Urinary bladder (tissue), 3 donors: ENCODE measurements at regions not wholly inside any gene's neighbourhood (a gene's known extent, or its start where the extent isn't known, plus 50 kb on each side); places are given as distances from the start of the nearest gene placed in this dataset.

Experiments
- DNase-seq: peaks from one replicate; pipeline ENCODE4 v3.0.0-alpha.2; 2015; ENCODE audit errors: extremely low spot score
- H3K27ac ChIP-seq: one replicate; pipeline ENCODE4 v1.5.1; 2013; ENCODE audit warnings: low read depth, mild to moderate bottlenecking, moderate library complexity
- H3K36me3 ChIP-seq: one replicate; pipeline ENCODE4 v1.6.1; 2013; ENCODE audit warnings: mild to moderate bottlenecking, moderate library complexity; ENCODE audit not compliant: insufficient read depth
- H3K4me1 ChIP-seq: one replicate; pipeline ENCODE4 v1.6.1; 2013; ENCODE audit warnings: mild to moderate bottlenecking, moderate library complexity; ENCODE audit not compliant: insufficient read depth
- H3K4me3 ChIP-seq: one replicate; pipeline ENCODE4 v1.5.1; 2013; ENCODE audit warnings: low read depth, low read length
- WGBS: extraction: QIAGEN DNeasy Blood & Tissue Kit; methylation state at CpG from one replicate; pipeline ENCODE4 v1.1.7; 2013; 5-methylcytosine and 5-hydroxymethylcytosine counted together
- donor health status: healthy with polysubstance abuse.
- donor health status: healthy.

- DNase-seq = no peak
- no peaks in the 10 kb centered on the region for H3K4me1 ChIP-seq
- no peaks in the 10 kb centered on the region for H3K36me3 ChIP-seq
- no peak overlapping the region for H3K27ac ChIP-seq
- no peak overlapping the region for H3K4me3 ChIP-seq
- 41% methylated on average over 14 of the region's 14 CpGs for WGBS
Observed at GRCh38 chr16:86862595-86863280, 284.4 kb downstream of the FOXL1 start.

DNA sequence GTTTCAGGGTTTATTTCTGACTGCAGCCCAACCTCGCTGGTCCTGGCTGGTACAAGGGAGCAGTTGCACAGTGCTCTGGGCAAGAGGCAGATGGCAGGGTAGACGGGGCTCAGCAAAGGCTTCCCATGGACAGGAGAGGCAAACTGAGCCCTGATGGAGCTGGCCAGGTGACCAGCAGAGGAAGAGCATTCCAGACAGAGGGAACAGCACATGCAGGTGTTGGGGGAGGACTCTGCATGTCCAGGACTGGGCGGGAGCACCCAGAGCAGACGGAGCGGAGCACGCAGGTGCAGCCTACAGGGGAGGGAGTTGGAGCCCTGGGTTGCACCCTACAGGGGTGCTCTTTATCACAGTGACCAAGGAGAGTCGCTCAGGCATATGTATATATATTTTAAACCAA, 285.3 kb downstream of the FOXL1 start:
- no peak overlapping the region for H3K4me3 ChIP-seq
- no peaks in the 10 kb centered on the region for H3K4me1 ChIP-seq
- 93% methylated on average over 7 of the region's 7 CpGs for WGBS
- H3K36me3 ChIP-seq = no peaks in the 10 kb centered on the region
- no peak for DNase-seq
- no peak overlapping the region for H3K27ac ChIP-seq

GRCh38 chr16:86864586-86864985, 286.2 kb downstream of the FOXL1 start:
- no peaks in the 10 kb centered on the region for H3K4me1 ChIP-seq
- no peak for DNase-seq
- no peak overlapping the region for H3K27ac ChIP-seq
- WGBS = 94% methylated on average over 6 of the region's 6 CpGs
- no peaks in the 10 kb centered on the region for H3K36me3 ChIP-seq
- no peak overlapping the region for H3K4me3 ChIP-seq

DNA sequence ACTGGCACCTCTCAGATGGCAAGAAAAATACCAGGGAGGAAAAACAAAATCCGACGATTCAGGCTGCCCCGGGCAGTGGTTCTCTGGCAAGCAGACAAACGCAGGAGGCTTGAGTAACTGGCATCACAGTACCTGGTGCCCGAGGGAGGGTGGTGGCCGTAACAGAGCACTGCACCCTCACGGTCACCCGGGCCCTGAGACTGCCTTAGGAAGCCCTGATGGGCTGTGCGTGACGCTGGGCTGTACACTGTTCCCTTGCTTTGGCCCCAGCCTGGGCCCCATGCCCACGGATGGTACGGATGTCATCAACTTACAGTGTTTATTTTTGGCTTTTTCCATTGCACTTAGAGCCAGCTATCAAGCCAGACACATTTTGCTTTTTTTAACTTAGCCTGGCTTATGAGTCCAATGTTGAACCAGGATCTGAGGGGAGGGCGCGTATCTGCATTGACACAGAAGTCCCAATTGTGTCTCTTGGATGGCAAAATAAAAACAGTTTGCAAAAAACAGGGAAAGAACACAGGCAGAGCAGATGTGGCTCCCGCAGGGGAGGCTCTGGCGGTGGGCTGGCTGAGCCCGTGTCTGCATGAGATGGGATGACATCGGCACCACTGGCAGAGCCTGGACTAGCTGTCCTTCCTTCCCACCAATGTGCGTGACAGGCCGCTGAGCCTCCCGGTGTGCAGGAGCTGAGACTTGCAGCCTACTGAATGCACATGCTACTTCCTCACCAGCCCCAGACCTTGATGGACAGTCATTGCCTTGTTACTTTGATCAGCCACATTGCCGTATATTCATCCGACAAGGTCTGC, 287.7 kb downstream of the FOXL1 start:
- 40% methylated on average over 23 of the region's 23 CpGs for WGBS
- Histone ChIP-seq H3K4me3 (no peak overlapping the region), H3K27ac (no peak overlapping the region), H3K4me1 (no peaks in the 10 kb centered on the region), H3K36me3 (no peaks in the 10 kb centered on the region)
- no peak for DNase-seq

GRCh38 chr16:86866986-86867722, 288.8 kb downstream of the FOXL1 start:
- no peaks in the 10 kb centered on the region for H3K36me3 ChIP-seq
- H3K4me1 ChIP-seq = no peaks in the 10 kb centered on the region
- WGBS = 94% methylated on average over 6 of the region's 6 CpGs
- no peak overlapping the region for H3K4me3 ChIP-seq
- H3K27ac ChIP-seq = no peak overlapping the region
- no peak for DNase-seq

DNA sequence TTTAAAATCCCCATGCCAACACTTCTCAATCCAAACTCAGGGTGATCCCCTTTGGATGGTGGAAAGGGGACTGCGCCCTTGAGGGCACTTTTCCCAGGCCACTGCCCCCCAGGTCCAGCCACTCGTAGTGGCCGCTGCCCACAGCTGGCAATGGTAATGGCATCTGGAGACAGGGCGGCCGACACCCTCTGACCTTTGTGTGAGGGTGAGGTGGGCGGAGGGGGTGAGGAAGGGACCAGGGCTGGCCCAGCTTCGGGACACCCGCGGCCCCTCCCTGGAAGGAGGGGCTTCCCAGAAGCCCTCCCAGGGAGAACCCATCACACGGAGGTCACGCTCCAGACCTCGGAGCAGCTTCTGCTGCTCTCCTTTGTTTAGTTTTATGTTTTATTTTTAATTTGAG, 289.7 kb downstream of the FOXL1 start:
- no peak for DNase-seq
- Histone ChIP-seq H3K27ac (no peak overlapping the region), H3K4me3 (no peak overlapping the region), H3K4me1 (no peaks in the 10 kb centered on the region), H3K36me3 (no peaks in the 10 kb centered on the region)
- 70% methylated on average over 12 of the region's 12 CpGs for WGBS

DNA sequence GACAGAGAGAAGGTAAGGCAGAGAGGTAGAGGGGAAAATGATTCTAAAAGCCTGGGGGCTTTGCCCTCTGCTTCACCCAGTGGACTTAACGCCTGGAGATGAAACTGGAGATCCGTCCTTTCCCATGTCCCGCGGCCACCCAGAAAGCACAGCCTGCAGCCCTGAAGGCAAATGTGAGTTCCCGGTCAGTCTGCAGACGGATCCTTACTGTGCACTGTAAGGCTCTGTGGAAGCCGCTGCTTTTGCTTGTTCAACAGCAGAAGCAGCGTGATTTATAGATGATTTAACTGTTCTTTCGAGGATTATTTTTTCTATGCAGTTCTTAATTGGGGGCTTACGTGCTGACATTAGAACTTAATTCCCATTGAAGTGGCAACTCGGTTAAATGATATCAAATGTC, 290.4 kb downstream of the FOXL1 start:
- 34% methylated on average over 11 of the region's 11 CpGs for WGBS

GRCh38 chr16:86869288-86870022, 291.1 kb downstream of the FOXL1 start:
- DNase-seq = no peak
- H3K4me3 ChIP-seq = no peak overlapping the region
- 86% methylated on average over 32 of the region's 32 CpGs for WGBS
- H3K27ac ChIP-seq = no peak overlapping the region
- H3K4me1 ChIP-seq = no peaks in the 10 kb centered on the region
- no peaks in the 10 kb centered on the region for H3K36me3 ChIP-seq

More for the DNA sequence above, 290.4 kb downstream of the FOXL1 start:
- Histone ChIP-seq H3K27ac (no peak overlapping the region), H3K36me3 (no peaks in the 10 kb centered on the region), H3K4me1 (no peaks in the 10 kb centered on the region), H3K4me3 (no peak overlapping the region)
- DNase-seq = no peak

DNA sequence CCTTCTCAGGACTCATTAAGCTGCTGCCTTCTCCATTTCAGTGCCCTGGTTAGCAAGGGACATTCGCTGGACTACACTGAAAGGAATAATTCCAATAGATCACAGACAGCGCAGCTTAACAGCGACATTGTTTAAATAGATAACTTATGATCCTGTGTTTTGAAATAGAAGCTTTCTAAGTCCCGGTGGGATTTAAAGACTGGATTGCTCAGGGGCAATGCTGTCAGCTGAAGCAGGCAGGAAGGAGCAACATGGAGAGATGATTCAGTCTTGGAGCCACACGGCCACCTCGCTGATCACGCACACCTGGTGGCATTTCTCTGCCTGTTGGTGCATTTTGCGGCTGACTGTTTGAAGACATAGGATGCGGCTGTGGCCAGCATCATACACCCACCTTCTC, 292.0 kb downstream of the FOXL1 start:
- H3K4me3 ChIP-seq = no peak overlapping the region
- no peak for DNase-seq
- no peak overlapping the region for H3K27ac ChIP-seq
- no peaks in the 10 kb centered on the region for H3K36me3 ChIP-seq
- WGBS = 43% methylated on average over 9 of the region's 9 CpGs
- no peaks in the 10 kb centered on the region for H3K4me1 ChIP-seq

- WGBS = 74% methylated on average over 9 of the region's 9 CpGs
- no peak for DNase-seq
Observed at GRCh38 chr16:86872131-86872530, 293.8 kb downstream of the FOXL1 start.

DNA sequence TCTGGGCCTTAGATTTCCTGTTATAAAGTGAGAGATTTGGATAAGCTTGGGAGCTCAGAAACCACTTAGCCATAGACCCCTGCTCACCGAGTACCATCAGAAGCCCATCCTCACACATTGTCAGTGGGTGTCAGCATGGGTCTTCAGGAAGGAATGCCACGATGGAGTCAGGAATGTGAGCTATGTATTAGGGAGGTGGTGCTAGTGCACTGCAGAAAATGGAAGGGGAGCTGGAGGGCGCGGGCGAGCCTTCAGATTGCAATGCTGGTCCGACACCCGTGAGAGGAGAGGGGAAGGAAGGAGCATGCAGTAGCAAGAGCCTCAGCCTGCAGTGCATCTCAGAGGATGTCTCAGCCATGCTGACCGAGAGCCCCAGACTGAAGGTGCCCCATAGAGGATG, 294.5 kb downstream of the FOXL1 start:
- Histone ChIP-seq H3K4me1 (no peaks in the 10 kb centered on the region), H3K4me3 (no peak overlapping the region), H3K36me3 (no peaks in the 10 kb centered on the region), H3K27ac (no peak overlapping the region)
- 89% methylated on average over 8 of the region's 8 CpGs for WGBS
- no peak for DNase-seq

More at GRCh38 chr16:86872131-86872530, 293.8 kb downstream of the FOXL1 start:
- Histone ChIP-seq H3K36me3 (no peaks in the 10 kb centered on the region), H3K4me1 (no peaks in the 10 kb centered on the region), H3K27ac (no peak overlapping the region), H3K4me3 (no peak overlapping the region)

DNA sequence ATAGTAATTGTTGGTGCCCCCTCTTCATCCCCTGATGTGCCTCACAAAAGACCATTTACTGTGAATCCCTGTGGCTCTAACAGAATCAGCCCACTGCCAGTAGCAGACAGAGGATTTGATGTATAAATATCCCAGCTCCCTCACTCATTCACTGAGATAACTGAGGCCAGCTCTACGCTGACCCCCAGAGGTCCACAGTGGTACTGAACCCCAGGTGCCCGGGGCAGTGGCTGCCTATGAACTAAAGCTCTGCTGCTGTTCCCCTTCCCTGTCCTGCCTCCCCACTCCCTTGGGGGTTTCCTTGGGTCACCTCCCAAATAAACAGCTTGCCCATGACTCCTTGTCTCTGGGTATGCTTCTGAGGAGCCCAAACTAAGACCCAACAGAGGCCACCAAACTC, 295.8 kb downstream of the FOXL1 start:
- no peak overlapping the region for H3K4me3 ChIP-seq
- DNase-seq = no peak
- H3K4me1 ChIP-seq = no peaks in the 10 kb centered on the region
- no peaks in the 10 kb centered on the region for H3K36me3 ChIP-seq
- 57% methylated on average over 2 of the region's 2 CpGs for WGBS
- H3K27ac ChIP-seq = no peak overlapping the region

DNA sequence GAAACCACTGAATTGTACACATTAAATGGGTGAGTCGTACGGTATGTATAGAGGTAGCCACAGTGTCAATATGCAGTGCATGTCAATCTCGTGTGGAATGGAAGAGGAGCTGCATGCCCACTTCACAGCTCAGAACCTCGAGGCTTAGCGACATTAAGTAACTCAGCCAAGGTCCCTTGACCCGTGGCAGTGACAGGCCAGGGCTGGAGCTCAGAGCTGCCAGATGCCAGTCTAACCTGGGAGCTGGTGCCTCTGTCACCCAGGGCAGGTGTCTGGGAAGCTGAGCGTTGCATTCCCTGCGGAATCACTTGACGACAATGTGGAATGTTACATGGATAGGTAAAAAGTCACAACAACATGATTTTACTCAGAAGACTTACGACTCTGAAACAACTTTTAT, 298.1 kb downstream of the FOXL1 start:
- DNase-seq = no peak
- H3K27ac ChIP-seq = no peak overlapping the region
- H3K4me1 ChIP-seq = no peaks in the 10 kb centered on the region
- 88% methylated on average over 10 of the region's 10 CpGs for WGBS
- no peak overlapping the region for H3K4me3 ChIP-seq
- H3K36me3 ChIP-seq = no peaks in the 10 kb centered on the region
